ENCODE measurements at regions not wholly inside any gene's neighbourhood (a gene's known extent, or its start where the extent isn't known, plus 50 kb on each side); places are given as distances from the start of the nearest gene placed in this dataset.

DNA sequence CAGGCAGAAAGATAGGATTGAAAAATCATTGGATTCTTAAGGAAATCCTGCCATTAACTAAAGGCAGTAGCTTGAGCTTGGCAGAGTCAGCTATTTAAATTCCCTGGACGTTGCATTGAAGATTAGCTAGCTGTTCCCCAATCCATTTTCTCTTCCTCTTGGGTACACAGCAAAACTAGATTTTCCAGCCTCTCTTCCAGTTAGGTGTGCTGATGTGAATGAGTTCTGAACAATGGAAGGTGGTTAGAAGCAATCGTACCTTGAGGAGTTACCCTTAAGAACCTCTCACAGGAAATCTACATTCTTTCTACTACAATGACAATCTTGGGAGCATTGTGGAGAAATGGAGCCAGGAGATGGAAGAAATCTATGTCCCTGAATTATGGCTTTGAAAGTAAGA, 383.2 kb upstream of the TBL1XR1 start:
- TF ChIP-seq EP300 (IDR thresholded peaks at IDR 0.05) (no peak), POLR2AphosphoS5 (IDR thresholded peaks at IDR 0.05) (no peak), CTCF (IDR thresholded peaks at IDR 0.05) (no peak), POLR2A (IDR thresholded peaks at IDR 0.05) (no peak)
- DNase-seq (ENCODE audit: low spot score in 2 of 2) = no peak
- Histone ChIP-seq H3K4me1 (no peaks in the 10 kb centered on the region), H3K9me3 (no peaks in the 10 kb centered on the region), H3K27me3 (no peaks in the 10 kb centered on the region), H3K4me3 (no peak overlapping the region), H3K36me3 (no peaks in the 10 kb centered on the region), H3K27ac (no peak overlapping the region)
- 73% methylated on average over 2 of the region's 2 CpGs for WGBS

GRCh38 chr3:177585271-177585670, 388.0 kb upstream of the TBL1XR1 start:
- WGBS = 33% methylated on average over 3 of the region's 3 CpGs
- DNase-seq (ENCODE audit: low spot score in 2 of 2) = no peak
- Histone ChIP-seq H3K36me3 (no peaks in the 10 kb centered on the region), H3K4me3 (no peak overlapping the region), H3K27ac (no peak overlapping the region), H3K27me3 (no peaks in the 10 kb centered on the region), H3K9me3 (no peaks in the 10 kb centered on the region), H3K4me1 (peaks cover 10% of the 10 kb centered on the region)
- TF ChIP-seq CTCF (IDR thresholded peaks at IDR 0.05) (no peak), EP300 (IDR thresholded peaks at IDR 0.05) (no peak), POLR2A (IDR thresholded peaks at IDR 0.05) (no peak), POLR2AphosphoS5 (IDR thresholded peaks at IDR 0.05) (no peak)

DNA sequence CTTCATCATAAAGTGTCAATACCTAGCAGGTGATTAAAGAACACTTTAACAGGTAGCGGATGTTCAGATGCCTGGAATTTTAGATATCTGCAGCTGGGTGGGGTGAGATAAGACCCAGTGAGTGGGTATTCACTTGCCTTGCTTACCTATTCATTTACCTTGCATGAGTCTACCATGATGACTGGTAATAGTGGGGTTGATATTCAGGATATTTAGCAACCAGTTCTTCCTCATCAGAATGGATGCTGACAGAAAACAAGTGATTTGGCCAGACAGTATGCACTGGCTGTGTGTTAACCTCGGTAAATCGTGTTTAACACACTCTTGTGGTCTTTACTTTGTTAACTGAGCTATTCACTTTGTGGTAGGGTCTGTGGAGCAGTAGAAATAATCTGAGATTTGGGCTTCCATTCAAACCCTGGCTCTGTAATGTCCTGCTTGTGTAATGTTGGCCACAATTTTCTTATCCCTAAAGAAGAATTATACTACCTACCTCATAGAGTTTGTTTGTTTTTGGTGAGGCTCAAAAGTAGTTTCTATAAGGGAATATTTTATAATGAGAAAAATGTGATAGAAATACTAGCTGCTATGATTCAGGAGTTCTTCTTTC, 391.9 kb upstream of the TBL1XR1 start:
- no peak for DNase-seq (ENCODE audit: low spot score in 2 of 2)
- H3K27me3 ChIP-seq = no peaks in the 10 kb centered on the region
- TF ChIP-seq POLR2A (IDR thresholded peaks at IDR 0.05) (no peak), POLR2AphosphoS5 (IDR thresholded peaks at IDR 0.05) (no peak)
- H3K36me3 ChIP-seq = no peaks in the 10 kb centered on the region
- H3K4me1 ChIP-seq = peaks cover 42% of the 10 kb centered on the region
- peak overlapping the region; percentile 78 for H3K27ac ChIP-seq
- WGBS = 97% methylated on average over 3 of the region's 3 CpGs
- no peak overlapping the region for H3K4me3 ChIP-seq
- no peaks in the 10 kb centered on the region for H3K9me3 ChIP-seq

DNA sequence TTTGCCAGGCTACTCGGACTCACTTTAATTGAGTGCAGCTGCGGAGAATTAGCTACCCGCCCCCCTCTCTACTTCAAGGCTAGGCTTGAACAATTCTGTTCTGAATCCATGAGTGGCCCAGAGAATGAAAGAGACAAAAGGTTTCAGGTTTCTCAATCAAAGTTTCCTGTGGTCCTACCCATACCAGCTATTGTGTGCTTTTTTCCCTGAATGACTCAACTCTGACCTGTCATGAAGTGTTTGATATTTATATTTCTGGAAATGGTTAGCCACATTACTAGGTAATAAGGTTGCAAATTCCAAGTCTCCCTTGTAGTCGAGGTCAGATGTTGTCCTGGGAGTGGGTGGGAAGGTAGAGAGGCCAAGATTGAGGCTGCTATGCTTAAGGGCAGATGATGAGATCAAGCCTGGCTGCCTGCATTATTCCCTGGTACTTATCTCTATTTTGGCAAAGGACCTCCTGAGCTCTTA, 392.7 kb upstream of the TBL1XR1 start:
- Histone ChIP-seq H3K27ac (peak overlapping the region; percentile 78), H3K9me3 (no peaks in the 10 kb centered on the region), H3K4me1 (peaks cover 48% of the 10 kb centered on the region), H3K27me3 (no peaks in the 10 kb centered on the region), H3K4me3 (no peak overlapping the region), H3K36me3 (no peaks in the 10 kb centered on the region)
- 39% methylated on average over 4 of the region's 4 CpGs for WGBS
- DNase-seq (ENCODE audit: low spot score in 2 of 2) = no peak
- TF ChIP-seq CTCF (IDR thresholded peaks at IDR 0.05) (no peak), EP300 (IDR thresholded peaks at IDR 0.05) (no peak), POLR2AphosphoS5 (IDR thresholded peaks at IDR 0.05) (no peak), POLR2A (IDR thresholded peaks at IDR 0.05) (no peak)

DNA sequence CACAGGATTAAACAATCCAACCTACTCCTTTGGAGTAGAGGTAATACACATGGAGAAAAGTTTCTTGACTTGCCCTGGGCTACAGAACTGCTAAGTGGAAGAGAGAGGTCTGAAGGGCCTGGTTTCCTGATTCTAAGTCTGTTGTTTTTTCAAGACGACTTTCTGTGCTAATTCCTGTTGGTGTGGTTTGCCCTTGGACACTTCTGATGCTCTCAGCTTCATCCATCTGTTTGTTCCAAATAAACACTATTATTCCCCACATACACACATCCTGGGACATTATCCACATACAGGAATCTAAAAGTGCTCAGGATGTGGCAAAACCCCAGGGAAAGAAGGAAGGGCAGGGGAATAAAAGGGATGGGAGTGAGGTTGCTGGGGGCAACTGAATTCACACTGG, 393.5 kb upstream of the TBL1XR1 start:
- Histone ChIP-seq H3K4me1 (peaks cover 54% of the 10 kb centered on the region), H3K4me3 (no peak overlapping the region), H3K27ac (peak overlapping the region; percentile 78), H3K27me3 (no peaks in the 10 kb centered on the region), H3K9me3 (no peaks in the 10 kb centered on the region), H3K36me3 (no peaks in the 10 kb centered on the region)
- 35% methylated on average over 1 of the region's 1 CpG for WGBS
- TF ChIP-seq CTCF (IDR thresholded peaks at IDR 0.05) = no peak
- TF ChIP-seq POLR2AphosphoS5 (IDR thresholded peaks at IDR 0.05) = no peak
- no peak for TF ChIP-seq POLR2A (IDR thresholded peaks at IDR 0.05)
- no peak for TF ChIP-seq EP300 (IDR thresholded peaks at IDR 0.05)
- DNase-seq (ENCODE audit: low spot score in 2 of 2) = no peak

DNA sequence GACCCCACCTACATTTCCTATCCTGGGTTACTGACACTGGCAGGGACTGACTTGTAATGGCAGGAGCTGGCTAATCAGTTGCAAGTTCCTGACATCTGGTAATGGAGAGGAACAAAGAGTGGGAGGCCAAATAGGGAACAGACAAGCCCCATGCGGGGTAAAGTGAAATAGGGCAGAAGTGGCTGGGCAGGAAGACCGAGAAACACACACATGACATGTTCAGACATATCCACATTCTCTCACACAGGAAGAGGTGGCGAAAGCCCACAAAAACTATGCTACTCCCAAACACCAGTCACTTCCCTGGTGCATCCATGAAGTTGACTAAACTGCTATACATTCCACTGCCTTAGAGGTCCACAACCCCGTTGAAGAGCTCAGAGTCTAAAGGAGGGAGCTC, 394.1 kb upstream of the TBL1XR1 start:
- 17% methylated on average over 4 of the region's 4 CpGs for WGBS
- no peaks in the 10 kb centered on the region for H3K27me3 ChIP-seq
- no peak for TF ChIP-seq POLR2A (IDR thresholded peaks at IDR 0.05)
- no peak for TF ChIP-seq POLR2AphosphoS5 (IDR thresholded peaks at IDR 0.05)
- no peak for TF ChIP-seq CTCF (IDR thresholded peaks at IDR 0.05)
- no peak for TF ChIP-seq EP300 (IDR thresholded peaks at IDR 0.05)
- H3K36me3 ChIP-seq = no peaks in the 10 kb centered on the region
- DNase-seq (ENCODE audit: low spot score in 2 of 2) = no peak
- no peak overlapping the region for H3K4me3 ChIP-seq
- H3K27ac ChIP-seq = peak overlapping the region; percentile 78
- no peaks in the 10 kb centered on the region for H3K9me3 ChIP-seq
- H3K4me1 ChIP-seq = peaks cover 60% of the 10 kb centered on the region
